Progenitor cell of endocrine pancreas (in vitro differentiated cells): ENCODE measurements at regions not wholly inside any gene's neighbourhood (a gene's known extent, or its start where the extent isn't known, plus 50 kb on each side); places are given as distances from the start of the nearest gene placed in this dataset.

Experiments used
- DNase-seq: peaks from one replicate; pipeline ENCODE4 v3.0.0; 2021; ENCODE audit warnings: low spot score; ENCODE audit not compliant: unreplicated experiment
- H3K27ac Mint-ChIP-seq: 2 replicates; pipeline ENCODE4 v1.8.0; 2021; ENCODE audit warnings: mild to moderate bottlenecking, moderate library complexity, mixed read lengths
- H3K27me3 Mint-ChIP-seq: 2 replicates; pipeline ENCODE4 v1.8.0; 2021; ENCODE audit warnings: mixed read lengths
- H3K36me3 Mint-ChIP-seq: 2 replicates; pipeline ENCODE4 v1.8.0; 2022; ENCODE audit warnings: mixed read lengths; ENCODE audit not compliant: insufficient read depth
- H3K4me1 Mint-ChIP-seq: 2 replicates; pipeline ENCODE4 v1.8.0; 2021; ENCODE audit warnings: low read depth, mixed read lengths
- H3K4me3 Mint-ChIP-seq: 2 replicates; pipeline ENCODE4 v1.8.0; 2021; ENCODE audit warnings: low read depth, mild to moderate bottlenecking, moderate library complexity, mixed read lengths
- H3K9me3 Mint-ChIP-seq: 2 replicates; pipeline ENCODE4 v1.8.0; 2021; ENCODE audit warnings: low read depth, mixed read lengths
- CTCF ChIP-seq: fragments of 200-600 bp; sonication (generic); IDR thresholded peaks from one replicate; pipeline ENCODE4 v1.5.0; 2021; ENCODE audit warnings: antibody characterized with exemption, mild to moderate bottlenecking; ENCODE audit not compliant: unreplicated experiment

- H3K36me3 Mint-ChIP-seq = no peaks in the 10 kb centered on the region
- no peaks in the 10 kb centered on the region for H3K4me1 Mint-ChIP-seq
- no peak for TF ChIP-seq CTCF
- H3K27me3 Mint-ChIP-seq = no peaks in the 10 kb centered on the region
- no peak overlapping the region for H3K4me3 Mint-ChIP-seq
- H3K9me3 Mint-ChIP-seq = peaks cover 3% of the 10 kb centered on the region
- H3K27ac Mint-ChIP-seq = no peak overlapping the region
- DNase-seq = no peak
Measured at GRCh38 chr5:82991678-82992323, 85.4 kb downstream of the TMEM167A start.

GRCh38 chr5:82991059-82991458, 86.1 kb downstream of the TMEM167A start:
- no peak overlapping the region for H3K27ac Mint-ChIP-seq
- H3K4me1 Mint-ChIP-seq = no peaks in the 10 kb centered on the region
- TF ChIP-seq CTCF = no peak
- no peak for DNase-seq
- no peaks in the 10 kb centered on the region for H3K27me3 Mint-ChIP-seq
- peaks cover 3% of the 10 kb centered on the region for H3K9me3 Mint-ChIP-seq
- H3K36me3 Mint-ChIP-seq = no peaks in the 10 kb centered on the region
- no peak overlapping the region for H3K4me3 Mint-ChIP-seq

GRCh38 chr5:82987188-82987587, 90.0 kb downstream of the TMEM167A start:
- no peak for TF ChIP-seq CTCF
- peaks cover 7% of the 10 kb centered on the region for H3K9me3 Mint-ChIP-seq
- no peaks in the 10 kb centered on the region for H3K27me3 Mint-ChIP-seq
- no peak for DNase-seq
- H3K36me3 Mint-ChIP-seq = no peaks in the 10 kb centered on the region
- H3K4me3 Mint-ChIP-seq = no peak overlapping the region
- H3K27ac Mint-ChIP-seq = no peak overlapping the region
- peaks cover 14% of the 10 kb centered on the region for H3K4me1 Mint-ChIP-seq

- no peaks in the 10 kb centered on the region for H3K27me3 Mint-ChIP-seq
- no peak overlapping the region for H3K27ac Mint-ChIP-seq
- peaks cover 14% of the 10 kb centered on the region for H3K4me1 Mint-ChIP-seq
- no peak overlapping the region for H3K4me3 Mint-ChIP-seq
- DNase-seq = no peak
- no peak for TF ChIP-seq CTCF
- H3K36me3 Mint-ChIP-seq = no peaks in the 10 kb centered on the region
- H3K9me3 Mint-ChIP-seq = peaks cover 14% of the 10 kb centered on the region
Measured at GRCh38 chr5:82986404-82986803, 90.8 kb downstream of the TMEM167A start.

- no peaks in the 10 kb centered on the region for H3K27me3 Mint-ChIP-seq
- no peaks in the 10 kb centered on the region for H3K36me3 Mint-ChIP-seq
- no peak overlapping the region for H3K27ac Mint-ChIP-seq
- no peak for TF ChIP-seq CTCF
- H3K9me3 Mint-ChIP-seq = peaks cover 15% of the 10 kb centered on the region
- peaks cover 14% of the 10 kb centered on the region for H3K4me1 Mint-ChIP-seq
- no peak for DNase-seq
- no peak overlapping the region for H3K4me3 Mint-ChIP-seq
Measured at GRCh38 chr5:82985763-82986162, 91.4 kb downstream of the TMEM167A start.
